ENCODE measurements at regions not wholly inside any gene's neighbourhood (a gene's known extent, or its start where the extent isn't known, plus 50 kb on each side); places are given as distances from the start of the nearest gene placed in this dataset.

- Histone ChIP-seq H3K4me3 (ENCODE audit: low read length) (no peak overlapping the region), H4K20me1 (ENCODE audit: low read length) (no peaks in the 10 kb centered on the region), H2AFZ (ENCODE audit: low read length) (no peak overlapping the region), H3K79me2 (ENCODE audit: low read length) (no peaks in the 10 kb centered on the region), H3K4me1 (ENCODE audit: insufficient read depth, low read length) (no peaks in the 10 kb centered on the region), H3F3A (ENCODE audit: low read length, unreplicated experiment) (no peaks in the 10 kb centered on the region), H3K9ac (ENCODE audit: low read length) (no peak overlapping the region), H3K36me3 (ENCODE audit: low read depth, low read length) (no peaks in the 10 kb centered on the region), H3K9me2 (replicated peaks; ENCODE audit: low read length) (no peaks in the 10 kb centered on the region), H3K4me2 (ENCODE audit: low read length) (no peak overlapping the region), H3K27ac (ENCODE audit: low read length) (no peak overlapping the region), H3K9me3 (ENCODE audit: low read length) (no peaks in the 10 kb centered on the region), H3K27me3 (ENCODE audit: low read length) (no peaks in the 10 kb centered on the region)
- CTCF ChIA-PET, result interaction anchor here (0.5 kb wide), 1 partner anchor 300 kb away, joined by 4 read pairs; no protein-coding TSS in a partner anchor
- DNase-seq (peak; percentile 26), ATAC-seq (no peak)
- POLR2A ChIA-PET (ENCODE audit: unreplicated experiment), result no interaction called here
- intact Hi-C loops (cut with micrococcal nuclease), result no loop called here
- no TSS peak for BruUV-seq (replicated peaks)
- no peak for TF ChIP-seq CTCF (conservative IDR thresholded peaks at IDR 0.05; ENCODE audit: low read depth, low read length)
- TF ChIP-seq EZH2phosphoT487 (IDR thresholded peaks at IDR 0.05; ENCODE audit: borderline replicate concordance, low read length), result no peak
- TF ChIP-seq EZH2 (IDR thresholded peaks at IDR 0.05; ENCODE audit: low read length, unreplicated experiment), result no peak
Measured at GRCh38 chrX:82335772-82336171, 1133.9 kb downstream of the SH3BGRL start.

GRCh38 chrX:82342531-82342930 is 1140.6 kb downstream of the SH3BGRL start:
- ChIA-PET POLR2A (ENCODE audit: unreplicated experiment) (no interaction called here), CTCF (no interaction called here)
- no peaks in the 10 kb centered on the region for H3K27me3 ChIP-seq (ENCODE audit: low read length)
- no peak overlapping the region for H3K4me2 ChIP-seq (ENCODE audit: low read length)
- no peaks in the 10 kb centered on the region for H3K36me3 ChIP-seq (ENCODE audit: low read depth, low read length)
- no peaks in the 10 kb centered on the region for H3K4me1 ChIP-seq (ENCODE audit: insufficient read depth, low read length)
- H3F3A ChIP-seq (ENCODE audit: low read length, unreplicated experiment), result no peaks in the 10 kb centered on the region
- H3K9ac ChIP-seq (ENCODE audit: low read length), result no peak overlapping the region
- TF ChIP-seq EZH2 (IDR thresholded peaks at IDR 0.05; ENCODE audit: low read length, unreplicated experiment) (no peak), EZH2phosphoT487 (IDR thresholded peaks at IDR 0.05; ENCODE audit: borderline replicate concordance, low read length) (no peak), CTCF (conservative IDR thresholded peaks at IDR 0.05; ENCODE audit: low read depth, low read length) (no peak)
- DNase-seq (no peak), ATAC-seq (no peak)
- intact Hi-C loops (cut with micrococcal nuclease), result no loop called here
- BruUV-seq (replicated peaks), result no TSS peak
- H3K4me3 ChIP-seq (ENCODE audit: low read length), result no peak overlapping the region
- H3K9me2 ChIP-seq (replicated peaks; ENCODE audit: low read length), result no peaks in the 10 kb centered on the region
- no peaks in the 10 kb centered on the region for H3K9me3 ChIP-seq (ENCODE audit: low read length)
- H4K20me1 ChIP-seq (ENCODE audit: low read length), result no peaks in the 10 kb centered on the region
- H3K27ac ChIP-seq (ENCODE audit: low read length), result no peak overlapping the region
- no peaks in the 10 kb centered on the region for H3K79me2 ChIP-seq (ENCODE audit: low read length)
- no peak overlapping the region for H2AFZ ChIP-seq (ENCODE audit: low read length)

- Histone ChIP-seq H3K36me3 (ENCODE audit: low read depth, low read length) (no peaks in the 10 kb centered on the region), H3K79me2 (ENCODE audit: low read length) (no peaks in the 10 kb centered on the region), H3K4me3 (ENCODE audit: low read length) (no peak overlapping the region), H2AFZ (ENCODE audit: low read length) (no peak overlapping the region), H3F3A (ENCODE audit: low read length, unreplicated experiment) (no peaks in the 10 kb centered on the region), H3K4me1 (ENCODE audit: insufficient read depth, low read length) (no peaks in the 10 kb centered on the region), H3K4me2 (ENCODE audit: low read length) (no peak overlapping the region), H3K9me2 (replicated peaks; ENCODE audit: low read length) (no peaks in the 10 kb centered on the region), H3K9me3 (ENCODE audit: low read length) (no peaks in the 10 kb centered on the region), H3K27ac (ENCODE audit: low read length) (no peak overlapping the region), H4K20me1 (ENCODE audit: low read length) (no peaks in the 10 kb centered on the region), H3K27me3 (ENCODE audit: low read length) (no peaks in the 10 kb centered on the region), H3K9ac (ENCODE audit: low read length) (no peak overlapping the region)
- ChIA-PET CTCF (no interaction called here), POLR2A (ENCODE audit: unreplicated experiment) (no interaction called here)
- DNase-seq (no peak), ATAC-seq (no peak)
- BruUV-seq (replicated peaks), result no TSS peak
- intact Hi-C loops (cut with micrococcal nuclease), result no loop called here
- TF ChIP-seq EZH2phosphoT487 (IDR thresholded peaks at IDR 0.05; ENCODE audit: borderline replicate concordance, low read length) (no peak), EZH2 (IDR thresholded peaks at IDR 0.05; ENCODE audit: low read length, unreplicated experiment) (no peak), CTCF (conservative IDR thresholded peaks at IDR 0.05; ENCODE audit: low read depth, low read length) (no peak)
Measured at GRCh38 chrX:82362550-82362949, 1145.5 kb upstream of the POU3F4 start.

Measured in PC-3 (cell line).